ENCODE measurements at regions not wholly inside any gene's neighbourhood (a gene's known extent, or its start where the extent isn't known, plus 50 kb on each side); places are given as distances from the start of the nearest gene placed in this dataset.
A peak's percentile ranks its signal among the peaks of the same experiment; 100 is the strongest.

- TF ChIP-seq, protein P1, sequence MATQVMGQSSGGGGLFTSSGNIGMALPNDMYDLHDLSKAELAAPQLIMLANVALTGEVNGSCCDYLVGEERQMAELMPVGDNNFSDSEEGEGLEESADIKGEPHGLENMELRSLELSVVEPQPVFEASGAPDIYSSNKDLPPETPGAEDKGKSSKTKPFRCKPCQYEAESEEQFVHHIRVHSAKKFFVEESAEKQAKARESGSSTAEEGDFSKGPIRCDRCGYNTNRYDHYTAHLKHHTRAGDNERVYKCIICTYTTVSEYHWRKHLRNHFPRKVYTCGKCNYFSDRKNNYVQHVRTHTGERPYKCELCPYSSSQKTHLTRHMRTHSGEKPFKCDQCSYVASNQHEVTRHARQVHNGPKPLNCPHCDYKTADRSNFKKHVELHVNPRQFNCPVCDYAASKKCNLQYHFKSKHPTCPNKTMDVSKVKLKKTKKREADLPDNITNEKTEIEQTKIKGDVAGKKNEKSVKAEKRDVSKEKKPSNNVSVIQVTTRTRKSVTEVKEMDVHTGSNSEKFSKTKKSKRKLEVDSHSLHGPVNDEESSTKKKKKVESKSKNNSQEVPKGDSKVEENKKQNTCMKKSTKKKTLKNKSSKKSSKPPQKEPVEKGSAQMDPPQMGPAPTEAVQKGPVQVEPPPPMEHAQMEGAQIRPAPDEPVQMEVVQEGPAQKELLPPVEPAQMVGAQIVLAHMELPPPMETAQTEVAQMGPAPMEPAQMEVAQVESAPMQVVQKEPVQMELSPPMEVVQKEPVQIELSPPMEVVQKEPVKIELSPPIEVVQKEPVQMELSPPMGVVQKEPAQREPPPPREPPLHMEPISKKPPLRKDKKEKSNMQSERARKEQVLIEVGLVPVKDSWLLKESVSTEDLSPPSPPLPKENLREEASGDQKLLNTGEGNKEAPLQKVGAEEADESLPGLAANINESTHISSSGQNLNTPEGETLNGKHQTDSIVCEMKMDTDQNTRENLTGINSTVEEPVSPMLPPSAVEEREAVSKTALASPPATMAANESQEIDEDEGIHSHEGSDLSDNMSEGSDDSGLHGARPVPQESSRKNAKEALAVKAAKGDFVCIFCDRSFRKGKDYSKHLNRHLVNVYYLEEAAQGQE (IDR thresholded peaks at IDR 0.05; ENCODE audit: borderline replicate concordance) = no peak
- TF ChIP-seq CTCF (IDR thresholded peaks at IDR 0.05; ENCODE audit: poor library complexity, severe bottlenecking) = peak; percentile 90
- peak; percentile 94 for TF ChIP-seq RAD21 (conservative IDR thresholded peaks at IDR 0.05)
- no peak for TF ChIP-seq EZH2 (IDR thresholded peaks at IDR 0.05; ENCODE audit: borderline replicate concordance, insufficient read depth, low read length, poor library complexity, severe bottlenecking)
- no peak for TF ChIP-seq EP300 (conservative IDR thresholded peaks at IDR 0.05; ENCODE audit: poor library complexity, severe bottlenecking)
- TF ChIP-seq MXI1 (conservative IDR thresholded peaks at IDR 0.05; ENCODE audit: poor library complexity, severe bottlenecking) = no peak
- TF ChIP-seq TAF1 (IDR thresholded peaks at IDR 0.05; ENCODE audit: low read depth) = no peak
- peak; percentile 95 for TF ChIP-seq SMC3 (conservative IDR thresholded peaks at IDR 0.05; ENCODE audit: poor library complexity)
- no peak for TF ChIP-seq POLR2AphosphoS5 (IDR thresholded peaks at IDR 0.05)
Measured at GRCh38 chr1:110765640-110766335, 91.0 kb upstream of the KCNA3 start.
